Activated T-helper 1 cell treated with anti-CD3 and anti-CD28 coated beads, Interleukin-12 subunit alpha, Interleukin-12 subunit beta, Interleukin-2, Interleukin-4 antibody, amounts not matched to agents 30 ng/mL and 10 ng/mL and 1 ng/mL, durations not matched to agents 14 hours and 24 hours and 36 hours (primary cell): ENCODE measurements at regions not wholly inside any gene's neighbourhood (a gene's known extent, or its start where the extent isn't known, plus 50 kb on each side); places are given as distances from the start of the nearest gene placed in this dataset.

Experiments used
- DNase-seq: peaks from one replicate; pipeline ENCODE4 v3.0.0; 2021; ENCODE audit warnings: low spot score
- H3K27ac Mint-ChIP-seq: one replicate; pipeline ENCODE4 v1.8.0; 2021; ENCODE audit warnings: mild to moderate bottlenecking, mixed read lengths
- H3K27me3 Mint-ChIP-seq: one replicate; pipeline ENCODE4 v1.8.0; 2022; ENCODE audit warnings: mild to moderate bottlenecking, moderate library complexity, mixed read lengths; ENCODE audit not compliant: insufficient read depth
- H3K36me3 Mint-ChIP-seq: one replicate; pipeline ENCODE4 v1.8.0; 2021; ENCODE audit warnings: low read depth, mixed read lengths
- H3K4me1 Mint-ChIP-seq: one replicate; pipeline ENCODE4 v1.8.0; 2021; ENCODE audit warnings: low read depth, mixed read lengths
- H3K4me3 Mint-ChIP-seq: one replicate; pipeline ENCODE4 v1.8.0; 2021; ENCODE audit warnings: mild to moderate bottlenecking, moderate library complexity, mixed read lengths
- H3K9me3 Mint-ChIP-seq: one replicate; pipeline ENCODE4 v1.8.0; 2021; ENCODE audit warnings: mixed read lengths
- intact Hi-C: fragments of 100-400 bp; cut with micrococcal nuclease; formaldehyde crosslinking; loops from one replicate; pipeline ENCODE4 v1.15.1; 2024

GRCh38 chr5:61731267-61731945 is 399.3 kb downstream of the ZSWIM6 start:
- no peaks in the 10 kb centered on the region for H3K9me3 Mint-ChIP-seq
- DNase-seq: no peak
- H3K4me1 Mint-ChIP-seq: no peaks in the 10 kb centered on the region
- peaks cover 5% of the 10 kb centered on the region for H3K27me3 Mint-ChIP-seq
- H3K36me3 Mint-ChIP-seq: no peaks in the 10 kb centered on the region
- intact Hi-C loops: no loop called here
- H3K27ac Mint-ChIP-seq: peak overlapping the region; percentile 27
- no peak overlapping the region for H3K4me3 Mint-ChIP-seq

DNA sequence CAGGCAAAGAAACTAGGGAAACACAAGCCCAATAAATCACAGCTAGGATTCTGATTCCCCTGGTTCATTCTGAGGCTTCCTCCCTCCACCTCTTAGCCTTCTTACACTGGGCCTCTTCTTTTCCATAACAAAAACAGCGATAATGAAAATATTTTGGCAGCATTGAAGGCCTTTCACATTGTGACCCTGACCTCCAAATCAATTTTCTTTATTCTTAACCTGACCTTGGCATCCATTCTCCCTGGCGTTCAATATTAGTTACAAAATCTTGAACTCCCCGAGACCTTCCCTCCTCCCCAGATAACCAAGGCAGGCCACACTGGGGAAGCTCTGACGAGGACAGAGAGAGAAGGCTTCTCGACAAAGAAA is 399.9 kb downstream of the ZSWIM6 start:
- Mint-ChIP-seq H3K27me3 (peaks cover 5% of the 10 kb centered on the region), H3K27ac (no peak overlapping the region), H3K4me3 (no peak overlapping the region), H3K9me3 (no peaks in the 10 kb centered on the region), H3K36me3 (no peaks in the 10 kb centered on the region), H3K4me1 (no peaks in the 10 kb centered on the region)
- DNase-seq: no peak
- intact Hi-C loops: no loop called here

- peaks cover 5% of the 10 kb centered on the region for H3K27me3 Mint-ChIP-seq
- no peaks in the 10 kb centered on the region for H3K36me3 Mint-ChIP-seq
- intact Hi-C loops: no loop called here
- no peak overlapping the region for H3K4me3 Mint-ChIP-seq
- H3K4me1 Mint-ChIP-seq: no peaks in the 10 kb centered on the region
- no peaks in the 10 kb centered on the region for H3K9me3 Mint-ChIP-seq
- DNase-seq: no peak
- no peak overlapping the region for H3K27ac Mint-ChIP-seq
Measured at GRCh38 chr5:61732369-61732768, 400.3 kb downstream of the ZSWIM6 start.

GRCh38 chr5:61732796-61733195 is 400.7 kb downstream of the ZSWIM6 start:
- Mint-ChIP-seq H3K36me3 (no peaks in the 10 kb centered on the region), H3K9me3 (no peaks in the 10 kb centered on the region)

GRCh38 chr5:61734001-61734400 is 401.9 kb downstream of the ZSWIM6 start:
- no peaks in the 10 kb centered on the region for H3K4me1 Mint-ChIP-seq
- intact Hi-C loops: no loop called here
- no peak overlapping the region for H3K4me3 Mint-ChIP-seq
- H3K27me3 Mint-ChIP-seq: peaks cover 5% of the 10 kb centered on the region
- H3K27ac Mint-ChIP-seq: no peak overlapping the region
- H3K36me3 Mint-ChIP-seq: no peaks in the 10 kb centered on the region
- no peak for DNase-seq
- H3K9me3 Mint-ChIP-seq: no peaks in the 10 kb centered on the region

More at GRCh38 chr5:61732796-61733195, 400.7 kb downstream of the ZSWIM6 start:
- H3K27ac Mint-ChIP-seq: no peak overlapping the region
- no peak for DNase-seq
- intact Hi-C loops: no loop called here
- no peaks in the 10 kb centered on the region for H3K4me1 Mint-ChIP-seq
- peaks cover 5% of the 10 kb centered on the region for H3K27me3 Mint-ChIP-seq
- no peak overlapping the region for H3K4me3 Mint-ChIP-seq

DNA sequence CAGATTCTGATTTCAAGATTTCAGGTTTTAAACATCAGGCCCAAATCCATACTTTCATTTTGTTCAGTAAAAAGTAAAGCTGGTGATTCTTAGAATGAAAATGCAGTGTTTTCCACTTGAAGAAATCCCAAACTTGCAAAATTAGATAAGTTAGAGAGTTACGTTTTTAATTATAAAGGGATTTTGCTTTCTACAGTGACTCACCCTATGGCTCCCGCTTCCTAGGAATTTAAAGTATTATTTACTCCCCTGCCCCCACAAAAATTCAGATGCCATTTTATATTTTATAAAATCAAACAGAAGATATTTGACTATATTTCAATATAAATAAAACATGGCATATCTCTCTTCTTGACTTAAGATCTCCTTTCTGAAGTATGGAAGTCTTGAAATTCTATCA is 402.9 kb downstream of the ZSWIM6 start:
- Mint-ChIP-seq H3K27me3 (peaks cover 4% of the 10 kb centered on the region), H3K27ac (no peak overlapping the region), H3K4me3 (no peak overlapping the region), H3K36me3 (no peaks in the 10 kb centered on the region), H3K4me1 (no peaks in the 10 kb centered on the region), H3K9me3 (no peaks in the 10 kb centered on the region)
- DNase-seq: no peak
- intact Hi-C loops: no loop called here

GRCh38 chr5:61735531-61735930 is 403.5 kb downstream of the ZSWIM6 start:
- no peaks in the 10 kb centered on the region for H3K9me3 Mint-ChIP-seq
- no peak overlapping the region for H3K27ac Mint-ChIP-seq
- H3K36me3 Mint-ChIP-seq: no peaks in the 10 kb centered on the region
- no peak for DNase-seq
- H3K27me3 Mint-ChIP-seq: peaks cover 2% of the 10 kb centered on the region
- intact Hi-C loops: no loop called here
- no peak overlapping the region for H3K4me3 Mint-ChIP-seq
- H3K4me1 Mint-ChIP-seq: no peaks in the 10 kb centered on the region

GRCh38 chr5:61735995-61736394 is 403.9 kb downstream of the ZSWIM6 start:
- peaks cover 2% of the 10 kb centered on the region for H3K27me3 Mint-ChIP-seq
- H3K36me3 Mint-ChIP-seq: no peaks in the 10 kb centered on the region
- intact Hi-C loops: no loop called here
- no peaks in the 10 kb centered on the region for H3K4me1 Mint-ChIP-seq
- H3K4me3 Mint-ChIP-seq: no peak overlapping the region
- DNase-seq: no peak
- H3K27ac Mint-ChIP-seq: no peak overlapping the region
- H3K9me3 Mint-ChIP-seq: no peaks in the 10 kb centered on the region

DNA sequence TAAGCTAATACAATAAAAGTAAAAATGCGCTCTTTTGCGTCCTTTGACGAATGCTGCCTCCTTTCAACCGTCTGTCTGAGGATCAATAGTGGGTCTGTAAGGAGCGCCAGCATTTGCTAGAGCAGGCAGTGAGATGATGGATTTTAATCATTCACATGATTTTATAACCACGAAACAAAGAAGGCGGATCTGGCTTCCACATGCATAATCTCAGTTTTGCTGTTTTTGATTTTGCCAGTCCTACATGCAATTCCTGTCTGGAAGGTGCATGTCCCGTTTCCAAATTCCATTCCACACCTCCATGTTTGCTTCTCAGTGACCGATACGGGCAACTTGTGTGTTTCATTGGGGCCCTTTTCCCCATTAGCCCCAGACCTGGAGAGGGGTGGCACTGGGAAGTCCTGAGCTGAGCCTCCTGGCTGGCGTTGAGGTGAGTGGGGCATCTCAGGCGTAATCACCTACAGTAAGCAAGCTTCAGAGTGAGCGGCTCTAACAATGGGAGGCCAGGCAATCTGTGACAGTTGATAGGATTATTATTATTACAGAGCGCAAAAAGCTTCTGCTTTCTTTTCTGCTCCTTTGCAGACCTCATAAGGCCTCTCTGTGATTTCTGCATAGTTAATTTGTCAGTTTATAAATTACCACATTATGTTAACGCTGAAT is 405.4 kb downstream of the ZSWIM6 start:
- H3K36me3 Mint-ChIP-seq: no peaks in the 10 kb centered on the region
- H3K4me3 Mint-ChIP-seq: no peak overlapping the region
- no peak for DNase-seq

GRCh38 chr5:61737964-61738340 is 405.9 kb downstream of the ZSWIM6 start:
- Mint-ChIP-seq H3K4me3 (no peak overlapping the region), H3K36me3 (no peaks in the 10 kb centered on the region), H3K27ac (no peak overlapping the region), H3K27me3 (no peaks in the 10 kb centered on the region), H3K4me1 (no peaks in the 10 kb centered on the region), H3K9me3 (no peaks in the 10 kb centered on the region)
- intact Hi-C loops: no loop called here
- no peak for DNase-seq

More for the DNA sequence above, 405.4 kb downstream of the ZSWIM6 start:
- no peaks in the 10 kb centered on the region for H3K9me3 Mint-ChIP-seq
- intact Hi-C loops: no loop called here
- H3K27ac Mint-ChIP-seq: no peak overlapping the region
- H3K27me3 Mint-ChIP-seq: no peaks in the 10 kb centered on the region
- H3K4me1 Mint-ChIP-seq: no peaks in the 10 kb centered on the region

GRCh38 chr5:61738446-61738845 is 406.4 kb downstream of the ZSWIM6 start:
- Mint-ChIP-seq H3K9me3 (no peaks in the 10 kb centered on the region), H3K27me3 (no peaks in the 10 kb centered on the region), H3K4me3 (no peak overlapping the region), H3K27ac (no peak overlapping the region), H3K4me1 (no peaks in the 10 kb centered on the region), H3K36me3 (no peaks in the 10 kb centered on the region)
- intact Hi-C loops: no loop called here
- no peak for DNase-seq

DNA sequence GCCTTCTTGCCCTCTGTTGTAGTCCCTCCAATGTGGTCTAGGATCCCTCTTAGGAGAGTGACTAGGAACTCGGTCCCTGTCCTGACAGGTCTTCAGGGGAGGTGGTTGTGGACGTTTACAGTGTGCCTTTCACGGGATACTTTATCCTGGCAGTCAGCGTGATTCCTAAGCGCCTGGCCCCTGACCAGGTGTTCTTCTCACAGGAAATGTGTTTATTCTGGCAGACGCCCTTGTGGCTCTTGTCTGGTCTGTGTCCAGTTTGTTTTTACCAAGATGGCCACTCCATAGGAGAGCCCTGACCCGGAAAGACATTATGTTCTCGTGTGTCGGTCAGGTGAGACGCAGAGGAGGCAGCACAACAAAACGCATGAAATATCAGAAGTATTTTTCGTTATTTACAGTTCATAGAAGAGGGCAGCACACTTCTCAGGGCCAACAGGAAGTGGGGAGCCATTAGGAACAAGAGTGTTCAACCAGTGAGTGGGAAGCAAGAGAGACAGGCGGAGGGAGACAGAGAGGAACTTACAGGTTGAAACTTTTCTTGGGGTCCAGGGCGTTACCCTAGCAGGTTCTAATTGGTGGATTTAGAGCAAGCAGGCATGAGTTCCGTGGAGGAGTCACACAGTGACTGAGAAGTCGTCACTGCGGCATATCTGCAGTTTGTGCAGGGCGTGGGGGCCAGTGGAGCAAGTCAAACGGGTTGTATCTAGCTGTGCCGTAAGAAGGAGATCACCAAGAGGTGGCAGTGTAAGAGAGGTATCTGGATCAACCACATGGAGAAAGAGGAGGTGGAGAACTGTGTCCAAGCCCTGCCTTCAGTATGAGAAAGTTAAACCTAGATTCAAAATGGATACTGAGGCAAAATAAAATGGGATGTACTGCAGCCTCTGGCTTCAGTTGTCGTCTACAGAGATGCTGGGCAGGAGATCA is 412.9 kb downstream of the ZSWIM6 start:
- no peaks in the 10 kb centered on the region for H3K36me3 Mint-ChIP-seq

More for the DNA sequence above, 412.9 kb downstream of the ZSWIM6 start:
- no peaks in the 10 kb centered on the region for H3K4me1 Mint-ChIP-seq
- intact Hi-C loops: no loop called here
- DNase-seq: no peak
- no peak overlapping the region for H3K27ac Mint-ChIP-seq
- H3K27me3 Mint-ChIP-seq: no peaks in the 10 kb centered on the region
- no peak overlapping the region for H3K4me3 Mint-ChIP-seq
- H3K9me3 Mint-ChIP-seq: no peaks in the 10 kb centered on the region
